HFFc6 (cell line): ENCODE measurements at regions not wholly inside any gene's neighbourhood (a gene's known extent, or its start where the extent isn't known, plus 50 kb on each side); places are given as distances from the start of the nearest gene placed in this dataset.

ENCODE experiments used
- DNase-seq: peaks from one replicate; pipeline ENCODE4 v3.0.0-alpha.2; 2018
- H3K27ac Mint-ChIP-seq: 2 replicates; pipeline ENCODE4 v1.8.0; 2020; ENCODE audit warnings: mild to moderate bottlenecking, mixed read lengths
- H3K27me3 Mint-ChIP-seq: 2 replicates; pipeline ENCODE4 v1.8.0; 2021; ENCODE audit warnings: mild to moderate bottlenecking, moderate library complexity, mixed read lengths; ENCODE audit not compliant: insufficient read depth
- H3K36me3 Mint-ChIP-seq: 2 replicates; pipeline ENCODE4 v1.8.0; 2021; ENCODE audit warnings: low read depth, mixed read lengths
- H3K4me1 Mint-ChIP-seq: 2 replicates; pipeline ENCODE4 v1.8.0; 2020; ENCODE audit warnings: low read depth, mixed read lengths
- H3K4me3 Mint-ChIP-seq: 2 replicates; pipeline ENCODE4 v1.8.0; 2020; ENCODE audit warnings: mild to moderate bottlenecking, moderate library complexity, mixed read lengths
- H3K9me3 Mint-ChIP-seq: 2 replicates; pipeline ENCODE4 v1.8.0; 2020; ENCODE audit warnings: mild to moderate bottlenecking, mixed read lengths
- CTCF ChIP-seq: fragments of 200-600 bp; sonication (generic); IDR thresholded peaks from 2 replicates; pipeline ENCODE4 v1.5.0; 2021; ENCODE audit warnings: antibody characterized with exemption, mild to moderate bottlenecking

- DNase-seq, result no peak
- no peaks in the 10 kb centered on the region for H3K27me3 Mint-ChIP-seq
- no peaks in the 10 kb centered on the region for H3K36me3 Mint-ChIP-seq
- no peak for TF ChIP-seq CTCF
- no peak overlapping the region for H3K4me3 Mint-ChIP-seq
- no peak overlapping the region for H3K27ac Mint-ChIP-seq
- H3K4me1 Mint-ChIP-seq, result peaks cover 4% of the 10 kb centered on the region
- no peaks in the 10 kb centered on the region for H3K9me3 Mint-ChIP-seq
Observed at GRCh38 chrX:118220509-118220908, 103.9 kb upstream of the KLHL13 start.

GRCh38 chrX:118221270-118221669 is 104.7 kb upstream of the KLHL13 start:
- Mint-ChIP-seq H3K9me3 (no peaks in the 10 kb centered on the region), H3K4me1 (peaks cover 7% of the 10 kb centered on the region), H3K27ac (no peak overlapping the region), H3K27me3 (no peaks in the 10 kb centered on the region), H3K36me3 (no peaks in the 10 kb centered on the region), H3K4me3 (no peak overlapping the region)
- TF ChIP-seq CTCF, result no peak
- no peak for DNase-seq

- Mint-ChIP-seq H3K27me3 (no peaks in the 10 kb centered on the region), H3K36me3 (no peaks in the 10 kb centered on the region), H3K4me1 (peaks cover 7% of the 10 kb centered on the region), H3K4me3 (no peak overlapping the region), H3K9me3 (no peaks in the 10 kb centered on the region), H3K27ac (no peak overlapping the region)
- no peak for DNase-seq
- no peak for TF ChIP-seq CTCF
Observed at GRCh38 chrX:118221733-118222132, 105.1 kb upstream of the KLHL13 start.

GRCh38 chrX:118222421-118222820 is 105.8 kb upstream of the KLHL13 start:
- no peak overlapping the region for H3K4me3 Mint-ChIP-seq
- TF ChIP-seq CTCF, result no peak

GRCh38 chrX:118225711-118226428 is 109.3 kb upstream of the KLHL13 start:
- Mint-ChIP-seq H3K36me3 (no peaks in the 10 kb centered on the region), H3K27me3 (no peaks in the 10 kb centered on the region), H3K4me3 (no peak overlapping the region), H3K9me3 (no peaks in the 10 kb centered on the region), H3K27ac (no peak overlapping the region), H3K4me1 (peaks cover 7% of the 10 kb centered on the region)
- TF ChIP-seq CTCF, result peak; percentile 58
- DNase-seq, result no peak

More at GRCh38 chrX:118222421-118222820, 105.8 kb upstream of the KLHL13 start:
- no peak for DNase-seq
- H3K27ac Mint-ChIP-seq, result no peak overlapping the region
- peaks cover 7% of the 10 kb centered on the region for H3K4me1 Mint-ChIP-seq
- H3K9me3 Mint-ChIP-seq, result no peaks in the 10 kb centered on the region
- H3K36me3 Mint-ChIP-seq, result no peaks in the 10 kb centered on the region
- H3K27me3 Mint-ChIP-seq, result no peaks in the 10 kb centered on the region
